ENCODE measurements at regions not wholly inside any gene's neighbourhood (a gene's known extent, or its start where the extent isn't known, plus 50 kb on each side); places are given as distances from the start of the nearest gene placed in this dataset.

GRCh38 chr13:111557921-111558699 lies 237.7 kb downstream of the TEX29 start:
- TF ChIP-seq, protein P1, sequence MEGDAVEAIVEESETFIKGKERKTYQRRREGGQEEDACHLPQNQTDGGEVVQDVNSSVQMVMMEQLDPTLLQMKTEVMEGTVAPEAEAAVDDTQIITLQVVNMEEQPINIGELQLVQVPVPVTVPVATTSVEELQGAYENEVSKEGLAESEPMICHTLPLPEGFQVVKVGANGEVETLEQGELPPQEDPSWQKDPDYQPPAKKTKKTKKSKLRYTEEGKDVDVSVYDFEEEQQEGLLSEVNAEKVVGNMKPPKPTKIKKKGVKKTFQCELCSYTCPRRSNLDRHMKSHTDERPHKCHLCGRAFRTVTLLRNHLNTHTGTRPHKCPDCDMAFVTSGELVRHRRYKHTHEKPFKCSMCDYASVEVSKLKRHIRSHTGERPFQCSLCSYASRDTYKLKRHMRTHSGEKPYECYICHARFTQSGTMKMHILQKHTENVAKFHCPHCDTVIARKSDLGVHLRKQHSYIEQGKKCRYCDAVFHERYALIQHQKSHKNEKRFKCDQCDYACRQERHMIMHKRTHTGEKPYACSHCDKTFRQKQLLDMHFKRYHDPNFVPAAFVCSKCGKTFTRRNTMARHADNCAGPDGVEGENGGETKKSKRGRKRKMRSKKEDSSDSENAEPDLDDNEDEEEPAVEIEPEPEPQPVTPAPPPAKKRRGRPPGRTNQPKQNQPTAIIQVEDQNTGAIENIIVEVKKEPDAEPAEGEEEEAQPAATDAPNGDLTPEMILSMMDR (IDR thresholded peaks at IDR 0.05 in 8 of 11, conservative IDR thresholded peaks at IDR 0.05 in 3 of 11): no peak
- TF ChIP-seq POLR2AphosphoS5 (IDR thresholded peaks at IDR 0.05): no peak

All from spleen (tissue), 7 donors.